ENCODE measurements at regions not wholly inside any gene's neighbourhood (a gene's known extent, or its start where the extent isn't known, plus 50 kb on each side); places are given as distances from the start of the nearest gene placed in this dataset.

- no peak overlapping the region for H3K4ac ChIP-seq (ENCODE audit: low read depth in 1 of 2, low read length in 2 of 2)
- H3K4me1 ChIP-seq (ENCODE audit: control insufficient read depth, insufficient read depth, low read depth, low read length): no peaks in the 10 kb centered on the region
- no peak overlapping the region for H3K4me3 ChIP-seq (ENCODE audit: insufficient read depth in 1 of 2, low read depth in 1 of 2, low read length in 2 of 2)
- no peak overlapping the region for H3K14ac ChIP-seq (ENCODE audit: low read length in 2 of 2)
- H2AFZ ChIP-seq (ENCODE audit: low read depth, low read length): no peak overlapping the region
- no peak overlapping the region for H4K91ac ChIP-seq (ENCODE audit: low read length)
- H3K9me3 ChIP-seq (ENCODE audit: control insufficient read depth, low read length): no peaks in the 10 kb centered on the region
- 54% methylated on average over 4 of the region's 5 CpGs for whole genome bisulfite sequencing
- no peak overlapping the region for H2AK5ac ChIP-seq (ENCODE audit: low read length, severe bottlenecking)
- no peaks in the 10 kb centered on the region for H3K27me3 ChIP-seq (ENCODE audit: control insufficient read depth in 1 of 2, insufficient read depth in 1 of 2, low read length in 2 of 2)
- no peak overlapping the region for H3K27ac ChIP-seq (ENCODE audit: low read length, poor library complexity, severe bottlenecking)
- no peak overlapping the region for H3K23ac ChIP-seq (ENCODE audit: low read length in 2 of 2)
- no peak overlapping the region for H4K8ac ChIP-seq (ENCODE audit: low read length)
- H2BK12ac ChIP-seq (ENCODE audit: low read length in 2 of 2): no peak overlapping the region
- no peak overlapping the region for H2BK120ac ChIP-seq (ENCODE audit: low read depth, low read length)
- no peak overlapping the region for H3K18ac ChIP-seq (ENCODE audit: low read depth in 1 of 2, low read length in 2 of 2)
- H3K9ac ChIP-seq (ENCODE audit: low read length): no peak overlapping the region
- DNase-seq: no peak
- H3K79me1 ChIP-seq (replicated peaks; ENCODE audit: low read length, poor library complexity, severe bottlenecking): no peaks in the 10 kb centered on the region
- H2BK15ac ChIP-seq (ENCODE audit: low read depth, poor library complexity, severe bottlenecking): no peak overlapping the region
- no peaks in the 10 kb centered on the region for H3K36me3 ChIP-seq (ENCODE audit: control insufficient read depth in 1 of 2, insufficient read depth in 2 of 2, low read depth in 1 of 2, low read length in 2 of 2)
- no peak overlapping the region for H3K4me2 ChIP-seq (ENCODE audit: low read length, poor library complexity, severe bottlenecking)
- no peak overlapping the region for H2BK5ac ChIP-seq (ENCODE audit: low read depth, low read length, poor library complexity, severe bottlenecking)
Measured at GRCh38 chr1:219040291-219040690, 133.4 kb upstream of the LYPLAL1 start.

DNA sequence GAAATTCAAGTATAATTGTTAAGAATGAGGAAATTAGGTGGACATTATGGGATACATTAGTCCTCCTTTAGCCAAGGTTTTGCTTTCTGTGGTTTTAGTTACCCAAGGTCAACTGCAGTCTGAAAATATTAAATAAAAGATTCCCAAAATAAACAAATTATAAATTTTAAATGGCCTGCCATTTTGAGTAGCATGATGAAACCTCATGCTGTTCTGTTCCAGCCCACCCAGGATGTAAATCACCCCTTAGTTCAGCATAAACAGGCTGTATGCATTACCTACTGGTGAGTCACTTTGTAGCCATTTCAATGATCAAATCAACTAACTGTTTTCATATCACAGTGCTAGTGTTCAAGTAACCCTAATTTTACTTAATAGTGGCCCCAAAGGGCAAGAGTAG is 132.5 kb upstream of the LYPLAL1 start:
- Histone ChIP-seq H3K9me3 (ENCODE audit: control insufficient read depth, low read length) (no peaks in the 10 kb centered on the region), H3K4me2 (ENCODE audit: low read length, poor library complexity, severe bottlenecking) (no peak overlapping the region), H3K36me3 (ENCODE audit: control insufficient read depth in 1 of 2, insufficient read depth in 2 of 2, low read depth in 1 of 2, low read length in 2 of 2) (no peaks in the 10 kb centered on the region), H3K18ac (ENCODE audit: low read depth in 1 of 2, low read length in 2 of 2) (no peak overlapping the region), H2AFZ (ENCODE audit: low read depth, low read length) (no peak overlapping the region), H4K91ac (ENCODE audit: low read length) (no peak overlapping the region), H2BK5ac (ENCODE audit: low read depth, low read length, poor library complexity, severe bottlenecking) (no peak overlapping the region), H3K9ac (ENCODE audit: low read length) (no peak overlapping the region), H3K27ac (ENCODE audit: low read length, poor library complexity, severe bottlenecking) (peak overlapping the region; percentile 20), H4K8ac (ENCODE audit: low read length) (no peak overlapping the region), H2AK5ac (ENCODE audit: low read length, severe bottlenecking) (no peak overlapping the region), H3K4me1 (ENCODE audit: control insufficient read depth, insufficient read depth, low read depth, low read length) (no peaks in the 10 kb centered on the region), H2BK120ac (ENCODE audit: low read depth, low read length) (no peak overlapping the region), H3K4ac (ENCODE audit: low read depth in 1 of 2, low read length in 2 of 2) (no peak overlapping the region), H3K79me1 (replicated peaks; ENCODE audit: low read length, poor library complexity, severe bottlenecking) (no peaks in the 10 kb centered on the region), H2BK15ac (ENCODE audit: low read depth, poor library complexity, severe bottlenecking) (no peak overlapping the region), H3K23ac (ENCODE audit: low read length in 2 of 2) (no peak overlapping the region), H3K4me3 (ENCODE audit: insufficient read depth in 1 of 2, low read depth in 1 of 2, low read length in 2 of 2) (no peak overlapping the region), H3K27me3 (ENCODE audit: control insufficient read depth in 1 of 2, insufficient read depth in 1 of 2, low read length in 2 of 2) (no peaks in the 10 kb centered on the region), H3K14ac (ENCODE audit: low read length in 2 of 2) (no peak overlapping the region), H2BK12ac (ENCODE audit: low read length in 2 of 2) (no peak overlapping the region)
- peak; percentile 48 for DNase-seq

DNA sequence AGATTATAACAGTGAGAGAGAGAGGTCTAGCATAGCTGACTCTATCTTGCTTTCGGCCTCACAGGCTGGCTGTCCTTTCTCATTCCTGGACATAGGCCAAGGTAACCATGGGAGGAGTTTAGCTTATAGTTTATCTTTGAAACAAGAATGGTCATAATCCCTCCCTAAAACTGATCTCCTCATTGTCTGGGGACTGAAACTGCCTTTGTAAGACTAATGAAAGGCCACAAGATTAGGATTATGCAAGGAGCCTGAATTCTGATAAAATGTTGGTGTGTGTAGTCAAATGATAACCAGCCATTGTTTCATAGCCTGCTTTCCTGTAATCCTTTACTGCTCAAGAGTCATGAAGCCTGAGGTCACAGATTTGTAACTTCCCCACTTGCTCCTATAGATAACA is 131.9 kb upstream of the LYPLAL1 start:
- Histone ChIP-seq H3K4me3 (ENCODE audit: insufficient read depth in 1 of 2, low read depth in 1 of 2, low read length in 2 of 2) (no peak overlapping the region), H3K14ac (ENCODE audit: low read length in 2 of 2) (no peak overlapping the region), H3K4ac (ENCODE audit: low read depth in 1 of 2, low read length in 2 of 2) (no peak overlapping the region), H3K18ac (ENCODE audit: low read depth in 1 of 2, low read length in 2 of 2) (no peak overlapping the region), H3K9me3 (ENCODE audit: control insufficient read depth, low read length) (no peaks in the 10 kb centered on the region), H3K36me3 (ENCODE audit: control insufficient read depth in 1 of 2, insufficient read depth in 2 of 2, low read depth in 1 of 2, low read length in 2 of 2) (no peaks in the 10 kb centered on the region), H3K4me1 (ENCODE audit: control insufficient read depth, insufficient read depth, low read depth, low read length) (no peaks in the 10 kb centered on the region), H2BK5ac (ENCODE audit: low read depth, low read length, poor library complexity, severe bottlenecking) (no peak overlapping the region), H4K91ac (ENCODE audit: low read length) (no peak overlapping the region), H2BK12ac (ENCODE audit: low read length in 2 of 2) (no peak overlapping the region), H3K4me2 (ENCODE audit: low read length, poor library complexity, severe bottlenecking) (no peak overlapping the region), H3K79me1 (replicated peaks; ENCODE audit: low read length, poor library complexity, severe bottlenecking) (no peaks in the 10 kb centered on the region), H2AK5ac (ENCODE audit: low read length, severe bottlenecking) (no peak overlapping the region), H3K27ac (ENCODE audit: low read length, poor library complexity, severe bottlenecking) (peak overlapping the region; percentile 45), H2AFZ (ENCODE audit: low read depth, low read length) (no peak overlapping the region), H3K9ac (ENCODE audit: low read length) (no peak overlapping the region), H3K27me3 (ENCODE audit: control insufficient read depth in 1 of 2, insufficient read depth in 1 of 2, low read length in 2 of 2) (no peaks in the 10 kb centered on the region), H3K23ac (ENCODE audit: low read length in 2 of 2) (no peak overlapping the region), H2BK15ac (ENCODE audit: low read depth, poor library complexity, severe bottlenecking) (no peak overlapping the region), H4K8ac (ENCODE audit: low read length) (no peak overlapping the region), H2BK120ac (ENCODE audit: low read depth, low read length) (peak overlapping the region; percentile 49)
- WGBS: 0% methylated on average over 1 of the region's 1 CpG
- peak; percentile 44 for DNase-seq

- H3K14ac ChIP-seq (ENCODE audit: low read length in 2 of 2): no peak overlapping the region
- H3K4me2 ChIP-seq (ENCODE audit: low read length, poor library complexity, severe bottlenecking): no peak overlapping the region
- no peaks in the 10 kb centered on the region for H3K79me1 ChIP-seq (replicated peaks; ENCODE audit: low read length, poor library complexity, severe bottlenecking)
- no peak overlapping the region for H3K23ac ChIP-seq (ENCODE audit: low read length in 2 of 2)
- H3K36me3 ChIP-seq (ENCODE audit: control insufficient read depth in 1 of 2, insufficient read depth in 2 of 2, low read depth in 1 of 2, low read length in 2 of 2): no peaks in the 10 kb centered on the region
- WGBS: no CpG with 5 or more reads among the region's 2 CpGs
- no peak for DNase-seq
- no peak overlapping the region for H2BK15ac ChIP-seq (ENCODE audit: low read depth, poor library complexity, severe bottlenecking)
- no peaks in the 10 kb centered on the region for H3K4me1 ChIP-seq (ENCODE audit: control insufficient read depth, insufficient read depth, low read depth, low read length)
- H2BK5ac ChIP-seq (ENCODE audit: low read depth, low read length, poor library complexity, severe bottlenecking): no peak overlapping the region
- no peak overlapping the region for H2AFZ ChIP-seq (ENCODE audit: low read depth, low read length)
- H3K27ac ChIP-seq (ENCODE audit: low read length, poor library complexity, severe bottlenecking): no peak overlapping the region
- no peak overlapping the region for H3K4ac ChIP-seq (ENCODE audit: low read depth in 1 of 2, low read length in 2 of 2)
- H4K8ac ChIP-seq (ENCODE audit: low read length): no peak overlapping the region
- H2BK12ac ChIP-seq (ENCODE audit: low read length in 2 of 2): no peak overlapping the region
- H3K27me3 ChIP-seq (ENCODE audit: control insufficient read depth in 1 of 2, insufficient read depth in 1 of 2, low read length in 2 of 2): no peaks in the 10 kb centered on the region
- no peak overlapping the region for H2AK5ac ChIP-seq (ENCODE audit: low read length, severe bottlenecking)
- no peak overlapping the region for H2BK120ac ChIP-seq (ENCODE audit: low read depth, low read length)
- no peak overlapping the region for H3K4me3 ChIP-seq (ENCODE audit: insufficient read depth in 1 of 2, low read depth in 1 of 2, low read length in 2 of 2)
- H3K9me3 ChIP-seq (ENCODE audit: control insufficient read depth, low read length): no peaks in the 10 kb centered on the region
- no peak overlapping the region for H3K18ac ChIP-seq (ENCODE audit: low read depth in 1 of 2, low read length in 2 of 2)
- H3K9ac ChIP-seq (ENCODE audit: low read length): no peak overlapping the region
- H4K91ac ChIP-seq (ENCODE audit: low read length): no peak overlapping the region
Measured at GRCh38 chr1:219042769-219043168, 130.9 kb upstream of the LYPLAL1 start.

Measured in mesenchymal stem cell (in vitro differentiated cells and primary cell).